ENCODE measurements at regions not wholly inside any gene's neighbourhood (a gene's known extent, or its start where the extent isn't known, plus 50 kb on each side); places are given as distances from the start of the nearest gene placed in this dataset.
A peak's percentile ranks its signal among the peaks of the same experiment; 100 is the strongest.

DNA sequence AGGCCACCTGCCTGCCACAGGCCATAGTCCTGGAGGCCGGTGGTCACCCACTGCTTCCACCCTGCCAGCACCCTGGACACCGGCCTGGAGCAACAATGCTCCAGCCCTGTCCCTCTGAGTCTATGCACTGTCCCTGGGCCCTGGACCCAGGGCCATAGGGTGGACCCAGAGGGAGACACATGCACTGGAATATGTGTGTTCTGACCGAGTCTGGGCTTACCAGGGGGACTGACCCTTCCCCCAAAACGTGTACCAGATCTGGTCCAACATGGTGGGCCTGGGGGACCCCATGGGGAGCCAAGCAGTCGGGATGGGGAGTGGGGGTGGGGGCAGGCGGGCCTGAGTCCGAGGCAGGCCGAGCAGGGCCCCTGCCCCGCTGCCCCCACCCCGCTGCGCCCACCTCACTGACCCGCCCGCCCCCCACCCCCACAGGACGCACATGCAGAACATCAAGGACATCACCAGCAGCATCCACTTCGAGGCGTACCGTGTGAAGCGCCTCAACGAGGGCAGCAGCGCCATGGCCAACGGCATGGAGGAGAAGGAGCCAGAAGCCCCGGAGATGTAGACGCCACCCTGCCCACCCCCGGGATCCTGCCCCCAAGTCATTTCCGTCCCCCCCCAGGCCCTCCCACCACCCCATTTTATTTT, 357.4 kb downstream of the SEC14L1 start:
- no peak for TF ChIP-seq NFYB (IDR thresholded peaks at IDR 0.05; ENCODE audit: extremely low read depth, insufficient read length)
- no peak for TF ChIP-seq EWSR1 (IDR thresholded peaks at IDR 0.05; ENCODE audit: borderline replicate concordance, low read depth, partially characterized antibody)
- ChIA-PET CTCF (ENCODE audit: low intra/inter-chr PET ratio) (no interaction called here), POLR2A (no interaction called here)
- FAIRE-seq (no peak), ATAC-seq (no peak), DNase-seq (ENCODE audit: extremely low read depth in 1 of 4, low spot score in 3 of 4) (no peak)
- Histone ChIP-seq H3K9me1 (ENCODE audit: control insufficient read depth, insufficient read depth, low read length) (no peaks in the 10 kb centered on the region), H3K27me3 (ENCODE audit: control insufficient read depth in 2 of 2, insufficient read depth in 2 of 2, low read length in 2 of 2) (peaks cover 0 to 8% of the 10 kb centered on the region in 2 experiments; a peak in 1 of 5 replicates), H3K4me3 (no peak overlapping the region), H2AFZ (ENCODE audit: low read depth, low read length) (no peak overlapping the region), H3K9me3 (replicated peaks; ENCODE audit: control insufficient read depth, insufficient read depth, low read depth, low read length) (no peaks in the 10 kb centered on the region), H4K20me1 (replicated peaks; ENCODE audit: control insufficient read depth, insufficient read depth, low read length) (peaks cover 6% of the 10 kb centered on the region; the same call in 1 of the 2 replicates), H3K36me3 (ENCODE audit: control insufficient read depth, insufficient read depth, low read length) (peaks cover 44% of the 10 kb centered on the region; the same call in 2 of the 3 replicates), H3K79me2 (ENCODE audit: control insufficient read depth, insufficient read depth, low read length) (no peaks in the 10 kb centered on the region), H3K27ac (ENCODE audit: extremely low read depth, low read depth, low read length) (no peak overlapping the region), H3K4me2 (ENCODE audit: insufficient read depth, low read length) (no peak overlapping the region), H3K9ac (ENCODE audit: insufficient read depth in 1 of 2, low read depth in 2 of 2, low read length in 2 of 2) (no peak overlapping the region), H3K4me1 (replicated peaks in 1 of 2; ENCODE audit: control insufficient read depth in 2 of 2, insufficient read depth in 2 of 2, low read length in 2 of 2) (peaks cover 0 to 10% of the 10 kb centered on the region in 2 experiments; a peak in 1 of 5 replicates)
- BruUV-seq (replicated peaks) = no TSS peak
- intact Hi-C loops (cut with micrococcal nuclease) = no loop called here
- in situ Hi-C loops (cut with MboI) = no loop called here
- WGBS (ENCODE audit: insufficient coverage, low coverage, missing lambda C conversion rate) = 87% methylated on average over 9 of the region's 25 CpGs

DNA sequence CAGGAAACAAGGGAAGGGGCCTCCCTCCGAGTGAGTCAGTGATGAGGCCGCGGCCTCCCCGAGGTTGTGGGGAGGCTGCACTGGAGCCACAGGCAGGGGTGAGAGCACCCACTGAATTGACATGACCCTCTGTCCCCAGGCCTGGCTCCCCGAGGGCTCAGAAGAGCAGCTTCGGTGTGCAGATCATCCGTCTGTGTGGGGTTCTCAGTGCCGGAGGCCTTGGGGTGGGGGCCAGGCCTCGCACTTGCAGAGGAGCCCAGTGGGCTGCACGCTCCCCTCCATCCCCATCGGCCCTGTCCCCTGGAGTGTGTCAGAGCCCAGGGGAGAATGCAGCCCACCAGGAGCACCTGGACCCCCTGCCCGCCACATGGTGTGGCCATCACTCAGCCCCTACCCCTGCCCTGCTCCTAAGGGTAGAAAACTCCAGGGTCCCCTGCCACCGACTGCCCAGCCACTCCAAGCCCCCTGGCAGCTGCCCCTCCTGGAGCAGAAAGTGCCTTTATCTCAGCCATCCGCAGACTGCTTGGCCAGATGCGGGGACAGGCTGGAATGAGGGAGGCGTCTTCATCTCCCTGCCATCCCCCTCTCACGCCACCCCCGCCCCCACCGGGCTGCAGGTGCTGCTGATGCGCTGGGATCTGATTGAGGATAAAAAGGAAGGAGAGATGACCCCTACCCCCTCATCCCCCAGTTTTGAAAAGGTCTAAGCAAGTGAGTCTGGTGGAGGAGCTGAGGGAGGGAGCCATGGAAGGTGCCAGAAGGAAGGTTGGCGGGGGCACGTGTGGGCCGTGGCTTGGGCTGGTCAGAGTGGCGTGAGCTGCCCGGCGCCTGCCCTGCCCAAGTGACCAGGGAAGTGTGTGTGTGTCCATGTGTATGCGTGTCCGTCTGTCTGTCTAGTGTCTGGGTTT, 358.3 kb downstream of the SEC14L1 start:
- H3K9me1 ChIP-seq (ENCODE audit: control insufficient read depth, insufficient read depth, low read length) = no peaks in the 10 kb centered on the region
- in situ Hi-C loops (cut with MboI) (no loop called here), intact Hi-C loops (cut with micrococcal nuclease) (no loop called here)
- WGBS (ENCODE audit: insufficient coverage, low coverage, missing lambda C conversion rate) = 85% methylated on average over 19 of the region's 28 CpGs
- H3K9me3 ChIP-seq (replicated peaks; ENCODE audit: control insufficient read depth, insufficient read depth, low read depth, low read length) = no peaks in the 10 kb centered on the region
- no peak for TF ChIP-seq TSC22D4 (tag; IDR thresholded peaks at IDR 0.05)
- 0 out of 2 replicates have a peak, but pooled peaks have one; percentile 33 for TF ChIP-seq POLR2A (conservative IDR thresholded peaks at IDR 0.05)
- ChIA-PET CTCF (ENCODE audit: low intra/inter-chr PET ratio) (no interaction called here), POLR2A (interaction anchor here (0.6 to 1.2 kb wide), 2 partner anchors 135 to 1137 kb away, joined by 3 to 4 read pairs; no protein-coding TSS in a partner anchor)
- no peak overlapping the region for H2AFZ ChIP-seq (ENCODE audit: low read depth, low read length)
- H3K36me3 ChIP-seq (ENCODE audit: control insufficient read depth, insufficient read depth, low read length) = peaks cover 38% of the 10 kb centered on the region; the same call in 1 of the 3 replicates
- H3K4me2 ChIP-seq (ENCODE audit: insufficient read depth, low read length) = no peak overlapping the region
- no peaks in the 10 kb centered on the region; the same call in 1 of the 2 replicates for H4K20me1 ChIP-seq (replicated peaks; ENCODE audit: control insufficient read depth, insufficient read depth, low read length)
- H3K4me1 ChIP-seq (replicated peaks in 1 of 2; ENCODE audit: control insufficient read depth in 2 of 2, insufficient read depth in 2 of 2, low read length in 2 of 2) = peaks cover 0 to 10% of the 10 kb centered on the region in 2 experiments; a peak in 1 of 5 replicates
- no peak overlapping the region for H3K9ac ChIP-seq (ENCODE audit: insufficient read depth in 1 of 2, low read depth in 2 of 2, low read length in 2 of 2)
- BruUV-seq (replicated peaks) = no TSS peak
- no peak overlapping the region for H3K27ac ChIP-seq (ENCODE audit: extremely low read depth, low read depth, low read length)
- FAIRE-seq (no peak), DNase-seq (ENCODE audit: extremely low read depth in 1 of 4, low spot score in 3 of 4) (no peak), ATAC-seq (no peak)
- H3K4me3 ChIP-seq = no peak overlapping the region
- H3K79me2 ChIP-seq (ENCODE audit: control insufficient read depth, insufficient read depth, low read length) = no peaks in the 10 kb centered on the region
- H3K27me3 ChIP-seq (ENCODE audit: control insufficient read depth in 2 of 2, insufficient read depth in 2 of 2, low read length in 2 of 2) = peaks cover 0 to 10% of the 10 kb centered on the region in 2 experiments; a peak in 2 of 5 replicates
